HepG2 (cell line): ENCODE measurements at regions not wholly inside any gene's neighbourhood (a gene's known extent, or its start where the extent isn't known, plus 50 kb on each side); places are given as distances from the start of the nearest gene placed in this dataset.
A peak's percentile ranks its signal among the peaks of the same experiment; 100 is the strongest.

ENCODE experiments used
- ATAC-seq: fragments of 200-7000 bp; cut with Tn5 transposase; 3 replicates; pipeline ENCODE4 v1.9.1; 2020; ENCODE audit warnings: mild to moderate bottlenecking, moderate library complexity
- BruUV-seq: library from RNA; stranded (reverse); fragments of 400-500 nt; replicated peaks from 2 replicates; lab custom pipeline; 2021; lab: Mats Ljungman, UMichigan
- CTCF ChIA-PET: fragments of 300-600 bp; formaldehyde crosslinking; extraction: SDS; loops from one replicate; lab custom pipeline; 2021; ENCODE audit warnings: low total read pairs, inconsistent platforms, low intra/inter-chr PET ratio; lab: Yijun Ruan, JAX
- POLR2A ChIA-PET: fragments of 350-600 bp; sonication (Branson Sonifier 250); formaldehyde crosslinking; loops from one replicate; lab custom pipeline; 2020; ENCODE audit warnings: antibody characterized with exemption, inconsistent platforms; lab: Yijun Ruan, JAX
- DNase-seq: peaks from one replicate; pipeline ENCODE4 v3.0.0-alpha.2; 2015; ENCODE audit warnings: low spot score
- FAIRE-seq: peaks from 3 replicates; lab custom pipeline; 2011; peaks lifted over from hg19 to GRCh38; lab: Jason Lieb, UNC
- H2AFZ ChIP-seq: one replicate; pipeline ENCODE4 v1.6.1; 2011; ENCODE audit warnings: low read length, inconsistent platforms
- H3K27ac ChIP-seq: fragments of 300-600 bp; 3 replicates; pipeline ENCODE4 v1.8.0; 2011; ENCODE audit warnings: mixed run types, mild to moderate bottlenecking, mixed read lengths, low read length, inconsistent platforms; ENCODE audit not compliant: insufficient read depth; ENCODE audit errors: extremely low read length
- H3K27me3 ChIP-seq, 2 experiments: fragments of 200-600 bp in 1 of 2; 2 replicates in 1 of 2; 3 replicates in 1 of 2; pipeline versions ENCODE4 v1.6.0 to v1.8.0; 2011; ENCODE audit warnings: low read length in 2 of 2, mild to moderate bottlenecking in 2 of 2, moderate library complexity in 2 of 2, inconsistent platforms in 1 of 2; ENCODE audit not compliant: insufficient read depth in 2 of 2, control insufficient read depth in 1 of 2
- H3K36me3 ChIP-seq, 2 experiments: fragments of 200-600 bp in 1 of 2; replicated peaks in 1 of 2; 2 replicates in 1 of 2; 3 replicates in 1 of 2; pipeline versions ENCODE4 v1.5.1 to v1.8.0; 2011; ENCODE audit warnings: low read length in 2 of 2, inconsistent platforms in 1 of 2; ENCODE audit not compliant: insufficient read depth in 2 of 2, control insufficient read depth in 1 of 2
- H3K4me1 ChIP-seq: 2 replicates; pipeline ENCODE4 v1.5.1; 2012; ENCODE audit warnings: low read length, inconsistent platforms; ENCODE audit not compliant: insufficient read depth
- H3K4me2 ChIP-seq: 2 replicates; pipeline ENCODE4 v1.6.0; 2011; ENCODE audit warnings: low read depth, low read length, inconsistent platforms
- H3K4me3 ChIP-seq, 3 experiments: fragments of 200-600 bp in 1 of 3; sonication (generic), shearing (Covaris generic) in 1 of 3; replicated peaks in 1 of 3; 2 replicates each; pipeline ENCODE4 v1.5.1; 2011 to 2016; ENCODE audit warnings: low read length in 3 of 3, inconsistent platforms in 2 of 3, low read depth in 2 of 3, mild to moderate bottlenecking in 2 of 3, control low read depth in 1 of 3, mixed read lengths in 1 of 3; ENCODE audit not compliant: insufficient read depth in 1 of 3
- H3K79me2 ChIP-seq: one replicate; pipeline ENCODE4 v1.6.1; 2011; ENCODE audit warnings: low read length, inconsistent platforms; ENCODE audit not compliant: insufficient read depth
- H3K9ac ChIP-seq: 2 replicates; pipeline ENCODE4 v1.6.0; 2011; ENCODE audit warnings: mild to moderate bottlenecking, low read depth, low read length, inconsistent platforms; ENCODE audit not compliant: insufficient read depth
- H3K9me3 ChIP-seq: 2 replicates; pipeline ENCODE4 v1.5.1; 2012; ENCODE audit warnings: mild to moderate bottlenecking, low read length
- H4K20me1 ChIP-seq: 2 replicates; pipeline ENCODE4 v1.6.0; 2011; ENCODE audit warnings: inconsistent platforms, mild to moderate bottlenecking, low read length, moderate library complexity; ENCODE audit not compliant: insufficient read depth
- CENPT ChIP-seq: sonication (generic); formaldehyde crosslinking; IDR thresholded peaks from 2 replicates; pipeline ENCODE4 v1.8.0; 2022; ENCODE audit warnings: low read depth, mild to moderate bottlenecking, moderate library complexity, missing genetic modification reagents
- JUND ChIP-seq: sonication (generic); formaldehyde crosslinking; IDR thresholded peaks from 2 replicates; pipeline ENCODE4 v1.8.0; 2022; ENCODE audit warnings: mild to moderate bottlenecking, missing genetic modification reagents
- MAFK ChIP-seq, 2 experiments: IDR thresholded peaks in 1 of 2; conservative IDR thresholded peaks in 1 of 2; 2 replicates each; pipeline ENCODE4 v1.6.1; 2011; ENCODE audit warnings: improper control_type of control experiment in 2 of 2, low read length in 2 of 2
- TOPORS ChIP-seq: sonication (generic); formaldehyde crosslinking; IDR thresholded peaks from 2 replicates; pipeline ENCODE4 v1.8.0; 2023; ENCODE audit warnings: mild to moderate bottlenecking, missing genetic modification reagents
- ZNF549 ChIP-seq: sonication (generic); formaldehyde crosslinking; IDR thresholded peaks from 2 replicates; pipeline ENCODE4 v1.5.0; 2020; ENCODE audit warnings: missing genetic modification reagents
- ZNF766 ChIP-seq: sonication (generic); formaldehyde crosslinking; IDR thresholded peaks from 2 replicates; pipeline ENCODE4 v1.5.0; 2020; ENCODE audit warnings: missing genetic modification reagents, borderline replicate concordance
- ZNF772 ChIP-seq: sonication (generic); formaldehyde crosslinking; IDR thresholded peaks from 2 replicates; pipeline ENCODE4 v1.5.0; 2020; ENCODE audit warnings: mild to moderate bottlenecking, missing genetic modification reagents
- ZSCAN22 ChIP-seq: sonication (generic); formaldehyde crosslinking; IDR thresholded peaks from 2 replicates; pipeline ENCODE4 v1.4.0; 2020; ENCODE audit warnings: mild to moderate bottlenecking, missing genetic modification reagents
- WGBS: methylation state at CpG from one replicate; pipeline ENCODE4 v1.1.6; 2017; ENCODE audit warnings: low lambda C conversion rate; 5-methylcytosine and 5-hydroxymethylcytosine counted together
- in situ Hi-C: cut with HindIII; loops from 2 replicates; pipeline ENCODE4 v1.10.0; 2017; ENCODE audit warnings: low pct_unique_long_range_greater_than_20kb; ENCODE audit not compliant: extremely low pct_ligation_motif_present
- intact Hi-C: fragments of 100-400 bp; cut with micrococcal nuclease; formaldehyde crosslinking; loops from one replicate; pipeline ENCODE4 v1.10.0; 2022; ENCODE audit not compliant: unreplicated experiment
- TF ChIP-seq, protein P1 (sequence below): sonication (generic); formaldehyde crosslinking; IDR thresholded peaks from 2 replicates; pipeline ENCODE4 v1.4.0; 2020; ENCODE audit warnings: missing genetic modification reagents, mild to moderate bottlenecking, borderline replicate concordance
- TF ChIP-seq, protein P2 (sequence below): sonication (generic); formaldehyde crosslinking; IDR thresholded peaks from 2 replicates; pipeline ENCODE4 v1.4.0; 2020; ENCODE audit warnings: mild to moderate bottlenecking, missing genetic modification reagents
- TF ChIP-seq, protein P3 (sequence below): sonication (generic); formaldehyde crosslinking; conservative IDR thresholded peaks from 2 replicates; pipeline ENCODE4 v1.4.0; 2020; ENCODE audit warnings: missing genetic modification reagents
- TF ChIP-seq, protein P4 (sequence below): sonication (generic); formaldehyde crosslinking; IDR thresholded peaks from 2 replicates; pipeline ENCODE4 v1.4.0; 2020; ENCODE audit warnings: mild to moderate bottlenecking, missing genetic modification reagents
- TF ChIP-seq, protein P5 (sequence below): sonication (generic); formaldehyde crosslinking; IDR thresholded peaks from 2 replicates; pipeline ENCODE4 v1.5.0; 2020; ENCODE audit warnings: missing genetic modification reagents

DNA sequence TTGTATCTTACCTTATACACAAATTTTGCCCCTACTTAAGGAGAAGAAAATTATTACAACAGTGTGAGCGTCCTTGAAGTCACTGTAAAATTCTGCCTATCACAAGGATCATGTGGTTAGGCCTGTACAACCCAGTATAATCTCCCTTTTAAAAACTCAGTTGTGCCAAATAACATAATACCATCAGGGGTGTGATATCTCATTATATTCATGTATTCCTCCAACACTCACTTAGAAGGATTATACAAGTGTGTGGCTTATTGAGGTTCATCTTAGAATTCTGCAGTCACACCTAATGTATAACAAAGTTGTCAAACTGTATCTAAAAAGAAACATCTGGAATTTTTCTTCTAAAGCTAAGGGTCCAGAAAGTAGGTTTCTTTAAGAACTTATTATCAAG is 998.8 kb upstream of the LRRTM1 start:
- Histone ChIP-seq H3K79me2 (no peaks in the 10 kb centered on the region), H3K27ac (no peak overlapping the region), H3K36me3 (no peaks in the 10 kb centered on the region), H3K9me3 (peaks cover 86% of the 10 kb centered on the region), H3K4me1 (no peaks in the 10 kb centered on the region), H4K20me1 (no peaks in the 10 kb centered on the region), H3K4me3 (no peak overlapping the region), H3K9ac (no peak overlapping the region), H3K4me2 (no peak overlapping the region), H3K27me3 (no peaks in the 10 kb centered on the region), H2AFZ (no peak overlapping the region)
- ATAC-seq (no peak), DNase-seq (no peak), FAIRE-seq (no peak)
- POLR2A ChIA-PET, result no interaction called here
- intact Hi-C loops, result no loop called here
- in situ Hi-C loops, result no loop called here
- CTCF ChIA-PET, result no interaction called here
- no peak for TF ChIP-seq TOPORS (CRISPR knock-in tag)
- TF ChIP-seq, protein P1, sequence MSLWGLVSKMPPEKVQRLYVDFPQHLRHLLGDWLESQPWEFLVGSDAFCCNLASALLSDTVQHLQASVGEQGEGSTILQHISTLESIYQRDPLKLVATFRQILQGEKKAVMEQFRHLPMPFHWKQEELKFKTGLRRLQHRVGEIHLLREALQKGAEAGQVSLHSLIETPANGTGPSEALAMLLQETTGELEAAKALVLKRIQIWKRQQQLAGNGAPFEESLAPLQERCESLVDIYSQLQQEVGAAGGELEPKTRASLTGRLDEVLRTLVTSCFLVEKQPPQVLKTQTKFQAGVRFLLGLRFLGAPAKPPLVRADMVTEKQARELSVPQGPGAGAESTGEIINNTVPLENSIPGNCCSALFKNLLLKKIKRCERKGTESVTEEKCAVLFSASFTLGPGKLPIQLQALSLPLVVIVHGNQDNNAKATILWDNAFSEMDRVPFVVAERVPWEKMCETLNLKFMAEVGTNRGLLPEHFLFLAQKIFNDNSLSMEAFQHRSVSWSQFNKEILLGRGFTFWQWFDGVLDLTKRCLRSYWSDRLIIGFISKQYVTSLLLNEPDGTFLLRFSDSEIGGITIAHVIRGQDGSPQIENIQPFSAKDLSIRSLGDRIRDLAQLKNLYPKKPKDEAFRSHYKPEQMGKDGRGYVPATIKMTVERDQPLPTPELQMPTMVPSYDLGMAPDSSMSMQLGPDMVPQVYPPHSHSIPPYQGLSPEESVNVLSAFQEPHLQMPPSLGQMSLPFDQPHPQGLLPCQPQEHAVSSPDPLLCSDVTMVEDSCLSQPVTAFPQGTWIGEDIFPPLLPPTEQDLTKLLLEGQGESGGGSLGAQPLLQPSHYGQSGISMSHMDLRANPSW (CRISPR knock-in tag), result no peak
- TF ChIP-seq, protein P2, sequence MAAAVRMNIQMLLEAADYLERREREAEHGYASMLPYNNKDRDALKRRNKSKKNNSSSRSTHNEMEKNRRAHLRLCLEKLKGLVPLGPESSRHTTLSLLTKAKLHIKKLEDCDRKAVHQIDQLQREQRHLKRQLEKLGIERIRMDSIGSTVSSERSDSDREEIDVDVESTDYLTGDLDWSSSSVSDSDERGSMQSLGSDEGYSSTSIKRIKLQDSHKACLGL (CRISPR knock-in tag), result no peak
- no peak for TF ChIP-seq ZNF772
- TF ChIP-seq CENPT, result no peak
- no peak for TF ChIP-seq JUND (CRISPR knock-in tag)
- no TSS peak for BruUV-seq
- 5% methylated on average over 1 of the region's 1 CpG for WGBS

DNA sequence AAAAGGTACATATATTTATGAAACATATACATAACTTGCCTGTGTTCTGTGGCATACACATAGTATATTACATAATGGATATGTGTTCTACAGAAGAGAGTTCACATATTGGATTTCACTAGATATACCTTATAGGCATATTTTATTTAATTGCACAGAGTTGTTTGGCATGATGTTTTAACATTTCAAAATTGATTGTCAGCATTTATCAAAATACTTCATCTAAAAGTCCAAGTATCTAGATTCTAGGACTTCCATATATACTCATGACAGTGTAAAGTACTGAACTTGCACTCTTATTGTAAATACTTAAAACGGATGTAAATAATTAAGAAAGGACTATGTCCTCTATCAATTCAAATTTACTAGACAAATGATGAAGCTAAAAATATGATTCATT is 995.3 kb upstream of the LRRTM1 start:
- TF ChIP-seq, protein P3, sequence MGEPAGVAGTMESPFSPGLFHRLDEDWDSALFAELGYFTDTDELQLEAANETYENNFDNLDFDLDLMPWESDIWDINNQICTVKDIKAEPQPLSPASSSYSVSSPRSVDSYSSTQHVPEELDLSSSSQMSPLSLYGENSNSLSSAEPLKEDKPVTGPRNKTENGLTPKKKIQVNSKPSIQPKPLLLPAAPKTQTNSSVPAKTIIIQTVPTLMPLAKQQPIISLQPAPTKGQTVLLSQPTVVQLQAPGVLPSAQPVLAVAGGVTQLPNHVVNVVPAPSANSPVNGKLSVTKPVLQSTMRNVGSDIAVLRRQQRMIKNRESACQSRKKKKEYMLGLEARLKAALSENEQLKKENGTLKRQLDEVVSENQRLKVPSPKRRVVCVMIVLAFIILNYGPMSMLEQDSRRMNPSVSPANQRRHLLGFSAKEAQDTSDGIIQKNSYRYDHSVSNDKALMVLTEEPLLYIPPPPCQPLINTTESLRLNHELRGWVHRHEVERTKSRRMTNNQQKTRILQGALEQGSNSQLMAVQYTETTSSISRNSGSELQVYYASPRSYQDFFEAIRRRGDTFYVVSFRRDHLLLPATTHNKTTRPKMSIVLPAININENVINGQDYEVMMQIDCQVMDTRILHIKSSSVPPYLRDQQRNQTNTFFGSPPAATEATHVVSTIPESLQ (CRISPR knock-in tag), result no peak
- TF ChIP-seq ZNF766 (no peak), ZSCAN22 (CRISPR knock-in tag) (no peak), MAFK (conservative IDR thresholded peaks at IDR 0.05 in 1 of 2, IDR thresholded peaks at IDR 0.05 in 1 of 2; ENCODE audit: low read length in 2 of 2) (peak; percentile 15 to 65; a peak in 2 of 4 replicates), ZNF549 (CRISPR knock-in tag) (no peak)
- TF ChIP-seq, protein P4, sequence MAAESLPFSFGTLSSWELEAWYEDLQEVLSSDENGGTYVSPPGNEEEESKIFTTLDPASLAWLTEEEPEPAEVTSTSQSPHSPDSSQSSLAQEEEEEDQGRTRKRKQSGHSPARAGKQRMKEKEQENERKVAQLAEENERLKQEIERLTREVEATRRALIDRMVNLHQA, result no peak
- TF ChIP-seq, protein P5, sequence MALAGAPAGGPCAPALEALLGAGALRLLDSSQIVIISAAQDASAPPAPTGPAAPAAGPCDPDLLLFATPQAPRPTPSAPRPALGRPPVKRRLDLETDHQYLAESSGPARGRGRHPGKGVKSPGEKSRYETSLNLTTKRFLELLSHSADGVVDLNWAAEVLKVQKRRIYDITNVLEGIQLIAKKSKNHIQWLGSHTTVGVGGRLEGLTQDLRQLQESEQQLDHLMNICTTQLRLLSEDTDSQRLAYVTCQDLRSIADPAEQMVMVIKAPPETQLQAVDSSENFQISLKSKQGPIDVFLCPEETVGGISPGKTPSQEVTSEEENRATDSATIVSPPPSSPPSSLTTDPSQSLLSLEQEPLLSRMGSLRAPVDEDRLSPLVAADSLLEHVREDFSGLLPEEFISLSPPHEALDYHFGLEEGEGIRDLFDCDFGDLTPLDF (CRISPR knock-in tag), result no peak
- TF ChIP-seq, all 625 proteins: peak for 1
- H3K79me2 ChIP-seq, result no peaks in the 10 kb centered on the region
- H4K20me1 ChIP-seq, result no peaks in the 10 kb centered on the region
- POLR2A ChIA-PET, result no interaction called here
- no peak overlapping the region for H3K9ac ChIP-seq
- H3K27ac ChIP-seq, result no peak overlapping the region
- intact Hi-C loops, result no loop called here
- FAIRE-seq, result no peak
- BruUV-seq, result no TSS peak
- in situ Hi-C loops, result no loop called here
- H3K4me3 ChIP-seq, result no peak overlapping the region
- no peak overlapping the region for H3K4me2 ChIP-seq
- CTCF ChIA-PET, result no interaction called here
- H3K9me3 ChIP-seq, result peaks cover 88% of the 10 kb centered on the region
- WGBS, result 1% methylated on average over 1 of the region's 1 CpG
- no peak for DNase-seq
- no peaks in the 10 kb centered on the region for H3K36me3 ChIP-seq
- no peaks in the 10 kb centered on the region for H3K27me3 ChIP-seq
- H2AFZ ChIP-seq, result no peak overlapping the region
- no peaks in the 10 kb centered on the region for H3K4me1 ChIP-seq
- no peak for ATAC-seq
